ENCODE measurements at regions not wholly inside any gene's neighbourhood (a gene's known extent, or its start where the extent isn't known, plus 50 kb on each side); places are given as distances from the start of the nearest gene placed in this dataset.
"Not testable (repeated sequence)": the region's sequence is repeated elsewhere in the genome, so short reads cannot be mapped to it uniquely, and the experiment has no call there.

DNA sequence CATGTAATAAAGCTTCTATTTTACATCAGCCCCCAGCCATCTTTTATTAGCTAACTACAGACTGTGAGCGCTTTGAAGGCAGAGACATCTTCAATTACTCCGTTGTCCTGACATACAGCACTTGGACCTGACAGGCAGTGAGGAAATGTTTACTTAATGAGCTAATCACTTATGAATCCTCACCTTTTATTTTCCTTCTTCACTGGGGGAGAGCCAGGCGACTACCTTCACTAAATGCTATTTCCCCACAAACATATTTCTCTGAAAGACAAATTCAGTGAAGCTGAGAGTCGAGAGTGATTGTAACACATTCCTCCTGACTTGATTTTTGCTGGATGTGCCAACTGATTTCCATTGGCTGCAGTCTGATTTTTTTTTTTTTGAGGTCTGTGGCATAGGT, 192.1 kb upstream of the CLINT1 start:
- H3K4me1 Mint-ChIP-seq = no peaks in the 10 kb centered on the region
- peaks cover 22% of the 10 kb centered on the region for H3K27me3 Mint-ChIP-seq
- H3K9me3 Mint-ChIP-seq = no peaks in the 10 kb centered on the region
- H3K36me3 Mint-ChIP-seq = no peaks in the 10 kb centered on the region
- H3K27ac Mint-ChIP-seq = no peak overlapping the region
- DNase-seq = no peak
- no peak overlapping the region for H3K4me3 Mint-ChIP-seq

DNA sequence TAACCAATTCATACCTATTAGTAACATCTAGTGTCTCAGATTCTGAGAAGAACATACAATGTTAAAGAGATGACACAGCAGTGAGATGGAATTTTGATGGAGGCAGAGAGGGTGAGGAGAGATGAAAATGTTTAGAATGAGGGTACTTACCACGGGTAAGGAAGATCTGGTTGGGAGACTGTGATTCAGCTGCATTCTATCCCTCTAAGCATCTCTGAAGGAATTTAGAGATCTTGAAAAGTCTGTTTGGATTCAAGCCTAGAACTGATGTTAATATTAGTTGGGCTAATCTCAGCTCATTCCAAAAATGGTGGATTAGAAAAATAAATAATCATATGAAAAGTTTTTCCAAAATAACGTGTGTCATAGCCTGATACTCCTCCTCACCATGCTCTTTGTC, 191.5 kb upstream of the CLINT1 start:
- Mint-ChIP-seq H3K36me3 (no peaks in the 10 kb centered on the region), H3K27ac (no peak overlapping the region), H3K9me3 (no peaks in the 10 kb centered on the region), H3K27me3 (peaks cover 22% of the 10 kb centered on the region), H3K4me3 (no peak overlapping the region), H3K4me1 (no peaks in the 10 kb centered on the region)
- no peak for DNase-seq

DNA sequence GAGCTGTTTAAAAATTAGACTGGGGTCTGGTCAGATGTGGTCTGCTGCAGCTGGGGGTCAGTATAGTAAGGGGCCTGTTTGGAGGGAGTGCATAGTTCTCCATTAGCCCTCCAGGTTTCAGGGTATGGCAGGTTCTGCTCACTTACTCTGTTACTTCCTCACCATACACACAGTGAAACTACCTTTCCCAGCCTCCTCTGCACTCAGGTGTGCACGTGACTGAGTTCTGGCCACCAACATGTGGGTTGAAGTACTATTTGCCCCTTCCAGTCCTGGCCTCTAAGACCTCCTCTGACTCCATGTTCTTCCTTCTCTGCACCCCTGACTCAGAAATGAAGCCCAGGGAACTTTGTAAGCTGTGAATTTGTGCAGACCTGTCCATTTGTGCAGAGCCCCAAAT, 190.5 kb upstream of the CLINT1 start:
- Mint-ChIP-seq H3K4me1 (no peaks in the 10 kb centered on the region), H3K4me3 (no peak overlapping the region), H3K36me3 (no peaks in the 10 kb centered on the region), H3K27me3 (peaks cover 18% of the 10 kb centered on the region), H3K9me3 (no peaks in the 10 kb centered on the region), H3K27ac (no peak overlapping the region)
- no peak for DNase-seq

DNA sequence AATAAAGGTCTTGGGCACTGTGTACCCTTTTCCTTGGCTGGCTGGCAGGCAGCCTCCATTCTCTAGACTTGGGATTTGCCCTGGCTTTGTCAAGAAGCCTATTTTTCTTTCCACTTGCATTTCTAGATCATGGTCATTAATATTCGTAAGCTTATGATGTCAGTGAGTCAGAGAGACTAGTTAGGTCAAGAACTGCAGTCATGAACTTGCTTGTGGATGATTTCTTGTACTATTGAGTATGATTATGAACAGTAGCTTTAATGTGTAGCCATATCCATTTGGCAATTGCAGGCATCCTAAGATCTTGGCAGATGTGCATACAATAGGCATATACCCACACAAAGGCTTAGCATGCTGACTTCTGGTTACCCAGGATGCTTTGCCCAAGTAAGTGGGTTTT, 186.8 kb upstream of the CLINT1 start:
- Mint-ChIP-seq H3K4me3 (no peak overlapping the region), H3K36me3 (no peaks in the 10 kb centered on the region), H3K9me3 (no peaks in the 10 kb centered on the region), H3K27ac (no peak overlapping the region), H3K27me3 (peaks cover 11% of the 10 kb centered on the region), H3K4me1 (no peaks in the 10 kb centered on the region)
- no peak for DNase-seq

DNA sequence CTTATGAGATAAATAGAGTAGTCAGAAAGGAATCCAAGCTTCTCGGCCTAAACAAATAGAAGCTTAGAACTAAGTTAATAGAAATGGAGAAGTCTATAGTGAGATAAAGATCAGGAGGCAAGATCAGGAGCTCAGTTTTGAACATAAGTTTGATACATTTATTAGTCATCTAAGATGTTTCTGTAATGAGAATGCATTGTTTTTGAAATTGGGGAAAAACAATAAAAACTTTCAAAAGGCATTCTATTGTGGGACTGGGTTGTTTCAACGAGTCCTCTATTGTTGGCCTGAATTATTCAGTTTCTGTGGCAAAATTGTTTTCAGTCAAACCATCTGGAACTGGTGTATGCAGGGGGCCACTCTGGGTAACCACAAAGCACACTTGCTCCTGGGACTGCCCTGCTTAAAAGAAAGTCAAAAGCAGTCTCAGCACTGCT, 181.0 kb upstream of the CLINT1 start:
- no peaks in the 10 kb centered on the region for H3K4me1 Mint-ChIP-seq
- no peak overlapping the region for H3K27ac Mint-ChIP-seq
- DNase-seq = no peak
- H3K36me3 Mint-ChIP-seq = peaks cover 4% of the 10 kb centered on the region
- H3K9me3 Mint-ChIP-seq = peaks cover 4% of the 10 kb centered on the region
- no peaks in the 10 kb centered on the region for H3K27me3 Mint-ChIP-seq
- no peak overlapping the region for H3K4me3 Mint-ChIP-seq

DNA sequence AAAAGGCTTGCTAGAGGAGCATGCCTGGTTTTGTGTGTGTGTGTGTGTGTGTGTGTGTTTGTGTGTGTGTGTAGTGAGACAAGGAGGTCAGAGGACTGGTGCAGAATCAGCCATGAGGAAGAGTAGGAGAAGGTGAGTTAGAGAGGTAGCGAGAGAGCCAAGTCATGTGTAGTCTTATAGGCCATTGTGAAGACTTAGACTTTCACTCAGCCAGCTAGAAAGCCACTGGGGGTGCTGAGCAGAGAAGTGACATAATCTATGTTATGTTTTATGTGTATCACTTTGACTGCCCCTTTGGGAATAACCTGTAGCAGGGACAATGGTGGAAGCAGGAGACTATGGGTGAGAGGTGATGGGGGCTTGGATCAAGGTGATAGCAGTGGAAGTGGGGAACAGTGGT, 180.5 kb upstream of the CLINT1 start:
- H3K4me3 Mint-ChIP-seq = no peak overlapping the region

DNA sequence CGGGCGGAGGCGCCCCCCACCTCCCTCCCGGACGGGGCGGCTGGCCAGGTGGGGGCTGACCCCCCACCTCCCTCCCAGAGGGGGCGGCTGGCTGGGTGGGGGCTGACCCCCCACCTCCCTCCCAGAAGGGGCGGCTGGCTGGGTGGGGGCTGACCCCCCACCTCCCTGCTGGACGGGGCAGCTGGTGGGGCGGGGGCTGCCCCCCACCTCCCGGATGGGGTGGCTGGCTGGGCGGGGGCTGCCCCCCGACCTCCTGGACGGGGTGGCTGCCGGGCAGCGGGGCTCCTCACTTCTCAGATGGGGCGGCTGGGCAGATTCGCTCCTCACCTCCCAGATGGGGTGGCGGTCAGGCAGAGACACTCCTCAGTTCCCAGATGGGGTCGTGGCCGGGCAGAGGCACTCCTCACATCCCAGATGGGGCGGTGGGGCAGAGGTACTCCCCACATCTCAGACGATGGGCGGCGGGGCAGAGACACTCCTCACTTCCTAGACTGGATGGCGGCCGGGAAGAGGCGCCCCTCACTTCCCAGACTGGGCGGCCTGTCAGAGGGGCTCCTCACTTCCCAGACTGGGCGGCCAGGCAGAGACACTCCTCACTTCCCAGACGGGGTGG, 178.1 kb upstream of the CLINT1 start:
- H3K4me1 Mint-ChIP-seq, DNase-seq, H3K27ac Mint-ChIP-seq, H3K36me3 Mint-ChIP-seq, H3K4me3 Mint-ChIP-seq: not testable (repeated sequence)
- Mint-ChIP-seq H3K27me3 (peaks cover 15% of the 10 kb centered on the region), H3K9me3 (peaks cover 12% of the 10 kb centered on the region)

More for the DNA sequence above, 180.5 kb upstream of the CLINT1 start:
- Mint-ChIP-seq H3K4me1 (no peaks in the 10 kb centered on the region), H3K27ac (no peak overlapping the region), H3K36me3 (peaks cover 4% of the 10 kb centered on the region), H3K9me3 (peaks cover 9% of the 10 kb centered on the region), H3K27me3 (no peaks in the 10 kb centered on the region)
- DNase-seq = no peak

DNA sequence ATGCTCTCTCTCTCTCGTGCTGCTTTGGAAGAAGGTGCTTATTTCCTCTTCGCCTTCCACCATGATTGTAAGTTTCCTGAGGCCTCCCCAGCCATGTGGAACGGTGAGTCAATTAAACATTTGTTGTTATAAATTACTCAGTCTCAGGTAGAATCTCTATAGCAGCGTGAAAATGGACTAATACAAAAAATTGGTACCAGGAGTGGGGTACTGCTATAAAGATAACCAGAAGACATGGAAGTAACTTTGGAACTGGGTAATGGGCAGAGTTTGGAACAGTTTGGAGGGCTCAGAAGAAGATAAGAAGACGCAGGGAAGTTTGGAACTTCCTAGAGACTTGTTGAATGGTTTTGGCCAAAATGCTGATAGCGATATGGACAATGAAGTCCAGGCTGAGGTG, 175.6 kb upstream of the CLINT1 start:
- not testable (repeated sequence) for H3K4me1 Mint-ChIP-seq, H3K27ac Mint-ChIP-seq, H3K36me3 Mint-ChIP-seq, H3K4me3 Mint-ChIP-seq, DNase-seq
- H3K9me3 Mint-ChIP-seq = peaks cover 12% of the 10 kb centered on the region
- H3K27me3 Mint-ChIP-seq = peaks cover 29% of the 10 kb centered on the region

DNA sequence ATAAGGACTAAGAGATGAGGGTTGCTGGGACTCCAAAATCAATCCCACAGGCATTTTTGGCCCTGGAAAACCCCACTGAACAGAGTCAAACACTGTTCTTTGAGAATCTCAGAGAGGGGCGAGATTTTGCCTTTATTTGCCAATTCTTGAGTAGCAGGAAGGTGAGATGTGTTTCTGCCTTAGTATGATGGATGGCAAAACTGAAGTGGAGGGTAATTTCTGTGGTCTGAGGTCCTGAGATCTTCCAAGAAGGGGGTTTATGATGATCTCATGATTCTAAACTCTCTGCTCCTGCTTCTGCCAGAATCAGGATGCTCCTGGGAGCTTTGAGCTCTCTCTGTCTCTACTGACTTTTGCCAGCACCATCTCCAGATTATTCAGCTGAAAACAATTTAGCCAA, 174.8 kb upstream of the CLINT1 start:
- H3K27me3 Mint-ChIP-seq = peaks cover 35% of the 10 kb centered on the region
- DNase-seq = no peak
- peaks cover 8% of the 10 kb centered on the region for H3K4me1 Mint-ChIP-seq
- H3K4me3 Mint-ChIP-seq = no peak overlapping the region
- peaks cover 12% of the 10 kb centered on the region for H3K9me3 Mint-ChIP-seq
- H3K27ac Mint-ChIP-seq = no peak overlapping the region
- H3K36me3 Mint-ChIP-seq = peaks cover 4% of the 10 kb centered on the region

DNA sequence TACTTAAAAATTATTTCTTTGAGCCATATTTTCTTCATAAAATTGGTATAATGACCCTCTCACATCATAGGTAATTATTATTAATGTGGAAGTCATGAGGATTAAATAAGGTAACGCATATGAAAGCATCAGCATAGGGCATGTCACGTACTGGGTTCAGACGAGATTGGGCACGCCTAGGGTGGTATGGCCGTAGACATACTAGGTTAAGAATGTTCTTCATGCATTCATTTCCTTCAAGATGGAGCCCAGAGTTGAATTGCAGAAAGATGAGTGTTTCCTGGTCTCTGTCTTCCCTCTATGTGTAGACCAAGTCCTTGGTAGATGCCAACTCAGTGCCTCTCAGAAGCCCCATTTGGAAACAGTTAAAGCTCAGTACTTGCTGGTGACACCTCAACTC, 174.1 kb upstream of the CLINT1 start:
- Mint-ChIP-seq H3K27me3 (peaks cover 35% of the 10 kb centered on the region), H3K4me3 (no peak overlapping the region)

DNA sequence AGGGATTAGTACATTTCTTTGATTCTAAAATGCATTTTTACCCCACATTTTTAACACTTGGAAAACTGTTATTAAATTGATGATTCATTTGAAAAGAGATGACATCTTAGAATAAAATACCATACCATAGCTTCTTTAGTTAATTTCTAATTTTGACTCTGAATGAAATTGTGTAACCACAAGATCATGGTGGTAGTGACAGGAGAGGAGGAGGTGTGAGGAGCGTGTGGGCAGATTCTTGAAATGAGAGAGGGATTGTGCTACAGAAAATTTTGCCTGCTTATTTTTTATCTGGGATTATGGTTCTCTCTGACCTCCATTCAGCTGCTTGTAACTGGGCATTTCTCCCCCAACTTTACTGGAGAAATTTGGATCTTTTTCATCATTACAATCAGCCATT, 173.3 kb upstream of the CLINT1 start:
- H3K27ac Mint-ChIP-seq = no peak overlapping the region
- no peak overlapping the region for H3K4me3 Mint-ChIP-seq
- H3K9me3 Mint-ChIP-seq = peaks cover 12% of the 10 kb centered on the region
- H3K27me3 Mint-ChIP-seq = peaks cover 35% of the 10 kb centered on the region
- peaks cover 4% of the 10 kb centered on the region for H3K36me3 Mint-ChIP-seq
- peaks cover 8% of the 10 kb centered on the region for H3K4me1 Mint-ChIP-seq
- DNase-seq = no peak

More for the DNA sequence above, 174.1 kb upstream of the CLINT1 start:
- peaks cover 12% of the 10 kb centered on the region for H3K9me3 Mint-ChIP-seq
- peaks cover 4% of the 10 kb centered on the region for H3K36me3 Mint-ChIP-seq
- no peak overlapping the region for H3K27ac Mint-ChIP-seq
- H3K4me1 Mint-ChIP-seq = peaks cover 8% of the 10 kb centered on the region
- no peak for DNase-seq

DNA sequence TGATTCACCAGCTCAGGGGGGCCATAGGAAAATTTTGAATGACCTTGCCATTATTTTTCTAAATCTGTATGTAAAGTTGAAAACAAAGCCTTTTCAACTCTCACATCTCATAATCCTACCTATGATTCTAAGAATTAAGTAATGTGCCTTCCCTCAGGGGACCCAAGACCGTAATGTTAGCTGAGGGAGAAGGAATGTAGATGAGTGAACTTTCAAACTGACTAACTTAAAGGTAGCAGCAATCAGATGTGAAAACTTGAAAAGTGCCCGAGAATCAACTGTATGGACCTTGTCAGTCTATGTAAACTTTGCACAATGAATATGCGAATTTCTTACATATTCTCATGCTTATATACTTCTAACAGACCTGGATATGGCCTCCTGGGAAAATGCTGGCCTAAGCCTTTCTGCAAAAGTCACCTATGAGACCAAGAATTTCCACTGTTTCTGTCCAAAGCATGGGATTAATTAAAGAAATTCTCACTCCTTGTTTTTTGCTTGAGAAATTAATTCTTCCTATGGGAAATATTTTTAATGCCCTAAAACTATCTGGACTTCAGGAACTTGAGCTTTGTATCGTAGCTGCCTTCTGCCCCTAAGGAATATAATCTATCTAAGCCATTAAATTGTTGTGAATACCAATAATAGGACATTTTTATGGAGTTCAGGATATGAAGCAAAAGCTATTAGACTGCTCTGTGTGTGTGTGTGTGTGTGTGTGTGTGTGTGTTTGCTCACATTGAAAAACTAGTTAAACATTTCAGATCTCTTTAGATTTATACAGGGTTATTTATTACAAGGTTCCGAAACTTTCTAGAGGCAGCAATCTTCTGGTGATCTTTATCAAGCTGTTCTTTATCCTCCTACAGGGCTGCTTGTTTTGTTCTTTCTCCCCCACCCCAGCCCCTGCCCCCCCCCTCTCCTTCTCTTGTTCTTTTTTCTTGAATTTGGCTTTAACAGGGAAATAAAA, 169.1 kb upstream of the CLINT1 start:
- Mint-ChIP-seq H3K36me3 (no peaks in the 10 kb centered on the region), H3K4me1 (peaks cover 8% of the 10 kb centered on the region), H3K9me3 (no peaks in the 10 kb centered on the region), H3K27me3 (peaks cover 29% of the 10 kb centered on the region), H3K27ac (no peak overlapping the region), H3K4me3 (no peak overlapping the region)
- DNase-seq = no peak

DNA sequence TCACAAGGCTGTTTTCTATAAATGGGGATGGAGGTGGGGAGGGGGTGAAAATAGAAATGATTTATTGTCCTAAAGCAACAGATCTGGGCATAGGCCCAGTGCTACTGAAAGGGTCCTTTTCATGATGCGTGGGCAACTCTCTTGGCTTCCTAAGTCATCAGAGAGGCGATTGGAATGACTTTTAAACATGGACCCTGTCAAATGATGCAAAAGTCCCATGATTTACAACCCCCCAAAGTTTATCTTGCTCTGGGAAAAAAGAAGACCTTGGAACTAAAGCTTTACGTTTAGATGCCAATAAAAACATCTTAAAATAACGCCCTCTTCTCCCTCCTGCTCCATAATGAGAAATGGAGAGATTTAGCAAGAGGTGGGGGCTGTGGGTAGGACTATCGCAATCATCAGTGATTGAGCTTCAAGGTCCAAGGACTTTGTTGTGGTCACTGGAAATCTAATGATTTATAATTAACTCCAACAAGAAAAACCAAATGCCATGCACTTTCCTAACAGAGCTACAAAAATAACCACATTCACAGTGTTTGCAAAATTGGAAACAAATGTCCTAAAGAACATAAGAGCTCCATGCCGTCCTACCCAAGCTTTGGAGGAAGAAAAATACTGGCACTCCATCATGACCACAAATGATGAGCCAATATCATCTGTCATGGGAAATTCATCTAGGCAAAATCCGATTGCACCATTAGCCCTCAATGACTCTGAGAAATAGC, 167.5 kb upstream of the CLINT1 start:
- DNase-seq = no peak
- Mint-ChIP-seq H3K27me3 (peaks cover 19% of the 10 kb centered on the region), H3K4me1 (no peaks in the 10 kb centered on the region), H3K9me3 (no peaks in the 10 kb centered on the region), H3K4me3 (no peak overlapping the region), H3K27ac (no peak overlapping the region), H3K36me3 (no peaks in the 10 kb centered on the region)

DNA sequence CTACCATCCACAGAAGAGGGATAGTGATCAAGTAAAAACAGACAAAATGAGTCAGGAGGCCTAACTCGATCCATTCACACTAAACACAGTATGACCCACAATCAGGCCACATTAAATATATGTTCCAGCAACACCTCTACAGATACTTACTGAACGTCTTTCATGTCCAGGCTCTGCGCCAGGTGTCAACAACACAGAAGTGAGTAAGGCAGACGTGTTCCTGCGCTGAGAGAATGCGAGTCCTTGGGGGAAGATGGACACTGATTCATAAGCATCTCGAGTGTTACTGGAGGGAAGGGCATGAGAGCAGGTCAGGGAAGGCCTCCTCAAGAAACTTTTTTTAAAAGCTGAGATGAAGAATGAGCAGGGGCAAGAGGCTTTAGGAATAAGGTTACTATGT, 164.3 kb upstream of the CLINT1 start:
- H3K36me3 Mint-ChIP-seq = no peaks in the 10 kb centered on the region
- H3K4me3 Mint-ChIP-seq = no peak overlapping the region
- peaks cover 13% of the 10 kb centered on the region for H3K27me3 Mint-ChIP-seq
- no peak overlapping the region for H3K27ac Mint-ChIP-seq
- no peaks in the 10 kb centered on the region for H3K4me1 Mint-ChIP-seq
- no peak for DNase-seq
- no peaks in the 10 kb centered on the region for H3K9me3 Mint-ChIP-seq

DNA sequence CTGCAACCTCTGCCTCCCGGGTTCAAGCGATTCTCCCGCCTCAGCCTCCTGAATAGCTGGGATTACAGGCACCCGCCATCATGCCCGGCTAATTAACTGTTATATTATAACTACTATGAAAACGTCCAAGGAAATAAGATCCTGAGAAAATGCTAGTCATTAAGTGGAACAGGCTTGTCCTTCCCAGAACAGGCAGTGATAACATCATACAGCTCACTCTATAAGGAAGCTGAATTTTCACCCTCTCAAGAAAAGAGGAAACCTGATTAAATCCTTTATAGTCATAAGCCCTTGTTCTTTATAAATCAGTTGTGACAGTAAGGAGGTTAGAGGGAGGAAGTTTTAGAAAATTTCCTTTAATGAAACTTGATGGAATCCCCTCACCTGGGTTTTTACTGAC, 163.9 kb upstream of the CLINT1 start:
- no peak for DNase-seq
- no peaks in the 10 kb centered on the region for H3K9me3 Mint-ChIP-seq
- H3K27ac Mint-ChIP-seq = no peak overlapping the region
- no peaks in the 10 kb centered on the region for H3K4me1 Mint-ChIP-seq
- peaks cover 13% of the 10 kb centered on the region for H3K27me3 Mint-ChIP-seq
- no peaks in the 10 kb centered on the region for H3K36me3 Mint-ChIP-seq
- H3K4me3 Mint-ChIP-seq = no peak overlapping the region
